ENCODE measurements at regions not wholly inside any gene's neighbourhood (a gene's known extent, or its start where the extent isn't known, plus 50 kb on each side); places are given as distances from the start of the nearest gene placed in this dataset.

- Mint-ChIP-seq H3K27ac (no peak overlapping the region), H3K27me3 (ENCODE audit: insufficient read depth) (peaks cover 2% of the 10 kb centered on the region), H3K4me3 (no peak overlapping the region), H3K36me3 (ENCODE audit: low read depth) (no peaks in the 10 kb centered on the region), H3K9me3 (no peaks in the 10 kb centered on the region), H3K4me1 (ENCODE audit: low read depth) (no peaks in the 10 kb centered on the region)
- DNase-seq (ENCODE audit: low spot score) = no peak
- intact Hi-C loops (cut with micrococcal nuclease) = no loop called here
Measured at GRCh38 chr4:128601991-128602695, 207.4 kb upstream of the JADE1 start.

- Mint-ChIP-seq H3K9me3 (peaks cover 6% of the 10 kb centered on the region), H3K27me3 (ENCODE audit: insufficient read depth) (peaks cover 2% of the 10 kb centered on the region), H3K36me3 (ENCODE audit: low read depth) (no peaks in the 10 kb centered on the region), H3K4me1 (ENCODE audit: low read depth) (no peaks in the 10 kb centered on the region), H3K27ac (no peak overlapping the region), H3K4me3 (no peak overlapping the region)
- DNase-seq (ENCODE audit: low spot score) = no peak
- intact Hi-C loops (cut with micrococcal nuclease) = no loop called here
Measured at GRCh38 chr4:128600996-128601871, 208.3 kb upstream of the JADE1 start.

GRCh38 chr4:128600410-128600809, 209.1 kb upstream of the JADE1 start:
- Mint-ChIP-seq H3K27me3 (ENCODE audit: insufficient read depth) (peaks cover 2% of the 10 kb centered on the region), H3K9me3 (peaks cover 10% of the 10 kb centered on the region), H3K4me3 (no peak overlapping the region), H3K27ac (no peak overlapping the region), H3K4me1 (ENCODE audit: low read depth) (no peaks in the 10 kb centered on the region), H3K36me3 (ENCODE audit: low read depth) (no peaks in the 10 kb centered on the region)
- DNase-seq (ENCODE audit: low spot score) = no peak
- intact Hi-C loops (cut with micrococcal nuclease) = no loop called here

GRCh38 chr4:128597500-128597899, 212.0 kb upstream of the JADE1 start:
- Mint-ChIP-seq H3K9me3 (peaks cover 15% of the 10 kb centered on the region), H3K4me1 (ENCODE audit: low read depth) (no peaks in the 10 kb centered on the region), H3K4me3 (no peak overlapping the region), H3K36me3 (ENCODE audit: low read depth) (no peaks in the 10 kb centered on the region), H3K27ac (no peak overlapping the region), H3K27me3 (ENCODE audit: insufficient read depth) (peaks cover 3% of the 10 kb centered on the region)
- intact Hi-C loops (cut with micrococcal nuclease) = no loop called here
- no peak for DNase-seq (ENCODE audit: low spot score)

GRCh38 chr4:128596853-128597252, 212.6 kb upstream of the JADE1 start:
- H3K36me3 Mint-ChIP-seq (ENCODE audit: low read depth) = no peaks in the 10 kb centered on the region
- no peak overlapping the region for H3K27ac Mint-ChIP-seq
- intact Hi-C loops (cut with micrococcal nuclease) = no loop called here
- H3K4me1 Mint-ChIP-seq (ENCODE audit: low read depth) = no peaks in the 10 kb centered on the region
- peaks cover 15% of the 10 kb centered on the region for H3K9me3 Mint-ChIP-seq
- H3K4me3 Mint-ChIP-seq = no peak overlapping the region
- no peak for DNase-seq (ENCODE audit: low spot score)
- H3K27me3 Mint-ChIP-seq (ENCODE audit: insufficient read depth) = peaks cover 3% of the 10 kb centered on the region

GRCh38 chr4:128596115-128596514, 213.4 kb upstream of the JADE1 start:
- Mint-ChIP-seq H3K9me3 (peaks cover 15% of the 10 kb centered on the region), H3K36me3 (ENCODE audit: low read depth) (no peaks in the 10 kb centered on the region), H3K27ac (no peak overlapping the region), H3K27me3 (ENCODE audit: insufficient read depth) (peaks cover 3% of the 10 kb centered on the region), H3K4me1 (ENCODE audit: low read depth) (no peaks in the 10 kb centered on the region), H3K4me3 (no peak overlapping the region)
- no peak for DNase-seq (ENCODE audit: low spot score)
- intact Hi-C loops (cut with micrococcal nuclease) = no loop called here

- intact Hi-C loops (cut with micrococcal nuclease) = no loop called here
- H3K4me3 Mint-ChIP-seq = no peak overlapping the region
Measured at GRCh38 chr4:128591482-128591881, 218.0 kb upstream of the JADE1 start.

GRCh38 chr4:128590773-128591172, 218.7 kb upstream of the JADE1 start:
- DNase-seq (ENCODE audit: low spot score) = no peak

More at GRCh38 chr4:128591482-128591881, 218.0 kb upstream of the JADE1 start:
- H3K4me1 Mint-ChIP-seq (ENCODE audit: low read depth) = no peaks in the 10 kb centered on the region
- H3K9me3 Mint-ChIP-seq = peaks cover 11% of the 10 kb centered on the region
- H3K27me3 Mint-ChIP-seq (ENCODE audit: insufficient read depth) = peaks cover 3% of the 10 kb centered on the region
- no peak for DNase-seq (ENCODE audit: low spot score)
- H3K36me3 Mint-ChIP-seq (ENCODE audit: low read depth) = no peaks in the 10 kb centered on the region
- H3K27ac Mint-ChIP-seq = no peak overlapping the region

GRCh38 chr4:128590034-128590740, 219.3 kb upstream of the JADE1 start:
- Mint-ChIP-seq H3K36me3 (ENCODE audit: low read depth) (no peaks in the 10 kb centered on the region), H3K9me3 (peaks cover 5% of the 10 kb centered on the region), H3K4me1 (ENCODE audit: low read depth) (no peaks in the 10 kb centered on the region), H3K4me3 (no peak overlapping the region), H3K27ac (no peak overlapping the region), H3K27me3 (ENCODE audit: insufficient read depth) (peaks cover 3% of the 10 kb centered on the region)
- intact Hi-C loops (cut with micrococcal nuclease) = no loop called here
- no peak for DNase-seq (ENCODE audit: low spot score)

More at GRCh38 chr4:128590773-128591172, 218.7 kb upstream of the JADE1 start:
- intact Hi-C loops (cut with micrococcal nuclease) = no loop called here
- H3K4me1 Mint-ChIP-seq (ENCODE audit: low read depth) = no peaks in the 10 kb centered on the region
- H3K27me3 Mint-ChIP-seq (ENCODE audit: insufficient read depth) = peaks cover 3% of the 10 kb centered on the region
- no peak overlapping the region for H3K27ac Mint-ChIP-seq
- H3K4me3 Mint-ChIP-seq = no peak overlapping the region
- H3K36me3 Mint-ChIP-seq (ENCODE audit: low read depth) = no peaks in the 10 kb centered on the region
- peaks cover 6% of the 10 kb centered on the region for H3K9me3 Mint-ChIP-seq

- Mint-ChIP-seq H3K36me3 (ENCODE audit: low read depth) (no peaks in the 10 kb centered on the region), H3K27me3 (ENCODE audit: insufficient read depth) (peaks cover 2% of the 10 kb centered on the region), H3K4me3 (no peak overlapping the region), H3K27ac (no peak overlapping the region), H3K4me1 (ENCODE audit: low read depth) (no peaks in the 10 kb centered on the region), H3K9me3 (peaks cover 5% of the 10 kb centered on the region)
- no peak for DNase-seq (ENCODE audit: low spot score)
- intact Hi-C loops (cut with micrococcal nuclease) = no loop called here
Measured at GRCh38 chr4:128589384-128589965, 220.0 kb upstream of the JADE1 start.

GRCh38 chr4:128587382-128587781, 222.1 kb upstream of the JADE1 start:
- no peaks in the 10 kb centered on the region for H3K9me3 Mint-ChIP-seq
- no peaks in the 10 kb centered on the region for H3K4me1 Mint-ChIP-seq (ENCODE audit: low read depth)
- no peak for DNase-seq (ENCODE audit: low spot score)
- no peaks in the 10 kb centered on the region for H3K36me3 Mint-ChIP-seq (ENCODE audit: low read depth)
- no peaks in the 10 kb centered on the region for H3K27me3 Mint-ChIP-seq (ENCODE audit: insufficient read depth)
- intact Hi-C loops (cut with micrococcal nuclease) = no loop called here
- H3K27ac Mint-ChIP-seq = no peak overlapping the region
- no peak overlapping the region for H3K4me3 Mint-ChIP-seq

GRCh38 chr4:128583753-128584712, 225.5 kb upstream of the JADE1 start:
- Mint-ChIP-seq H3K36me3 (ENCODE audit: low read depth) (no peaks in the 10 kb centered on the region), H3K27me3 (ENCODE audit: insufficient read depth) (peaks cover 2% of the 10 kb centered on the region), H3K9me3 (no peaks in the 10 kb centered on the region), H3K27ac (no peak overlapping the region), H3K4me1 (ENCODE audit: low read depth) (no peaks in the 10 kb centered on the region), H3K4me3 (no peak overlapping the region)
- intact Hi-C loops (cut with micrococcal nuclease) = no loop called here
- DNase-seq (ENCODE audit: low spot score) = no peak

All from activated T-helper 1 cell treated with anti-CD3 and anti-CD28 coated beads, Interleukin-12 subunit alpha, Interleukin-12 subunit beta, Interleukin-2, Interleukin-4 antibody, amounts not matched to agents 30 ng/mL and 10 ng/mL and 1 ng/mL, durations not matched to agents 14 hours and 24 hours and 36 hours (primary cell).